GM18861 (cell line): ENCODE measurements at regions not wholly inside any gene's neighbourhood (a gene's known extent, or its start where the extent isn't known, plus 50 kb on each side); places are given as distances from the start of the nearest gene placed in this dataset.
"Not testable (repeated sequence)": the region's sequence is repeated elsewhere in the genome, so short reads cannot be mapped to it uniquely, and the experiment has no call there.

Source experiments
- ATAC-seq: cut with Tn5 transposase; IDR thresholded peaks from one replicate; pipeline ENCODE4 v1.9.1; 2021; ENCODE audit not compliant: unreplicated experiment

- ATAC-seq: no peak
These were observed 381.4 kb downstream of the DTWD2 start for GRCh38 chr5:118606940-118607339.

- ATAC-seq: no peak
These were observed 382.6 kb downstream of the DTWD2 start for GRCh38 chr5:118605761-118606160.

GRCh38 chr5:118604106-118604505 is 384.2 kb downstream of the DTWD2 start:
- ATAC-seq: no peak

GRCh38 chr5:118603278-118603677 is 385.1 kb downstream of the DTWD2 start:
- no peak for ATAC-seq

GRCh38 chr5:118598311-118598710 is 390.0 kb downstream of the DTWD2 start:
- no peak for ATAC-seq

GRCh38 chr5:118597543-118597942 is 390.8 kb downstream of the DTWD2 start:
- ATAC-seq: no peak

- ATAC-seq: no peak
These were observed 392.1 kb downstream of the DTWD2 start for GRCh38 chr5:118596255-118596654.

GRCh38 chr5:118593003-118593328 is 395.4 kb downstream of the DTWD2 start:
- no peak for ATAC-seq

- ATAC-seq: no peak
These were observed 395.9 kb downstream of the DTWD2 start for GRCh38 chr5:118592229-118593002.

- ATAC-seq: no peak
These were observed 397.5 kb downstream of the DTWD2 start for GRCh38 chr5:118590806-118591205.

- no peak for ATAC-seq
These were observed 407.4 kb downstream of the DTWD2 start for GRCh38 chr5:118580949-118581348.

- ATAC-seq: no peak
These were observed 410.3 kb downstream of the DTWD2 start for GRCh38 chr5:118578093-118578492.

GRCh38 chr5:118577621-118578020 is 410.7 kb downstream of the DTWD2 start:
- no peak for ATAC-seq

GRCh38 chr5:118570276-118570675 is 418.1 kb downstream of the DTWD2 start:
- not testable (repeated sequence) for ATAC-seq

GRCh38 chr5:118569596-118569995 is 418.8 kb downstream of the DTWD2 start:
- not testable (repeated sequence) for ATAC-seq

GRCh38 chr5:118565335-118565971 is 422.9 kb downstream of the DTWD2 start:
- ATAC-seq: no peak

GRCh38 chr5:118561971-118562370 is 426.4 kb downstream of the DTWD2 start:
- ATAC-seq: no peak

- no peak for ATAC-seq
These were observed 427.1 kb downstream of the DTWD2 start for GRCh38 chr5:118561235-118561634.

GRCh38 chr5:118558871-118559270 is 429.5 kb downstream of the DTWD2 start:
- ATAC-seq: no peak

GRCh38 chr5:118557251-118557661 is 431.1 kb downstream of the DTWD2 start:
- ATAC-seq: no peak

- no peak for ATAC-seq
These were observed 431.6 kb downstream of the DTWD2 start for GRCh38 chr5:118556792-118557191.

- no peak for ATAC-seq
These were observed 432.6 kb downstream of the DTWD2 start for GRCh38 chr5:118555727-118556126.

- ATAC-seq: no peak
These were observed 433.4 kb downstream of the DTWD2 start for GRCh38 chr5:118554981-118555380.
